ENCODE measurements at regions not wholly inside any gene's neighbourhood (a gene's known extent, or its start where the extent isn't known, plus 50 kb on each side); places are given as distances from the start of the nearest gene placed in this dataset.

DNA sequence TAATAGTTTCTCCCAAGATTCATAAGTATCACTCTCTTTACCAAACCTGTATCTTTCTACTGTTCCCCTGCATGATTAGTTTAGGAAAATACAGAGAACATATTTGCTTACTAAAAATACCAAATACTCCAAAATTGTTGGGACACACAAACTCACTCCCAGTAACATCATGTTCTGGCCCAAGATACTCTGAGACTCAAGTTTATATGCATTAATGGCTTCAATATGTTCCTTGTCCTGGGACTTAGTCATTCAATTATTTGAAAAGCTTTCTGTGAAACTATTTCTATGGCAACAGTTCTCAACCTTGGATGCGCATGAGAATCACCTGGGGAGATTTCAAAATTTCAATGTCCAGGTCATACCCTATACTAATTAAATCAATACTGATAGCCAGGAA is 138.9 kb upstream of the PTCHD1 start:
- TF ChIP-seq, protein P1, sequence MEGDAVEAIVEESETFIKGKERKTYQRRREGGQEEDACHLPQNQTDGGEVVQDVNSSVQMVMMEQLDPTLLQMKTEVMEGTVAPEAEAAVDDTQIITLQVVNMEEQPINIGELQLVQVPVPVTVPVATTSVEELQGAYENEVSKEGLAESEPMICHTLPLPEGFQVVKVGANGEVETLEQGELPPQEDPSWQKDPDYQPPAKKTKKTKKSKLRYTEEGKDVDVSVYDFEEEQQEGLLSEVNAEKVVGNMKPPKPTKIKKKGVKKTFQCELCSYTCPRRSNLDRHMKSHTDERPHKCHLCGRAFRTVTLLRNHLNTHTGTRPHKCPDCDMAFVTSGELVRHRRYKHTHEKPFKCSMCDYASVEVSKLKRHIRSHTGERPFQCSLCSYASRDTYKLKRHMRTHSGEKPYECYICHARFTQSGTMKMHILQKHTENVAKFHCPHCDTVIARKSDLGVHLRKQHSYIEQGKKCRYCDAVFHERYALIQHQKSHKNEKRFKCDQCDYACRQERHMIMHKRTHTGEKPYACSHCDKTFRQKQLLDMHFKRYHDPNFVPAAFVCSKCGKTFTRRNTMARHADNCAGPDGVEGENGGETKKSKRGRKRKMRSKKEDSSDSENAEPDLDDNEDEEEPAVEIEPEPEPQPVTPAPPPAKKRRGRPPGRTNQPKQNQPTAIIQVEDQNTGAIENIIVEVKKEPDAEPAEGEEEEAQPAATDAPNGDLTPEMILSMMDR (IDR thresholded peaks at IDR 0.05; ENCODE audit: low read depth, low read length) = no peak
- no peak overlapping the region for H3K4me3 ChIP-seq (ENCODE audit: low read depth, low read length)
- in situ Hi-C loops (cut with HindIII; ENCODE audit: low sequenced_read_pairs) = no loop called here
- no peak for DNase-seq (ENCODE audit: low read depth, low spot score)

DNA sequence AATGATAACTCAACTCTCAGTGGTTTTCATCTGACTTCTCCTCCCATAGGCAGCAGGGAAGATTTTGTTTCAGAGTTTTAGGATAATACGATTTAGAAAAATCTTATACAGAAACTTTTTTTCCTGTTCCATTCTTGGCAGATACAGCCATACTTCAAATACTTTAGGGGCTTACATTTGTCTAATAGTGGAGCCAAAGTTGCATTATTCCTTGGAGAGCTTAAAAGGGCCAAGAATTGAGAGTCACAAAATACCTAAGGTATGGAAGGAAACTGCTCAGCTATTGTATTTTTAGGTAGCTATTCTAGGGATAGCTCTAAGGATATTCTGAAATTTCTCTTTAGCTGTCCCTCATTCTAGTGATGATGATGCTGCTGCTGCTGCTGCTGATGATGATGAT is 132.9 kb upstream of the PTCHD1 start:
- no peak overlapping the region for H3K4me3 ChIP-seq (ENCODE audit: low read depth, low read length)
- in situ Hi-C loops (cut with HindIII; ENCODE audit: low sequenced_read_pairs) = no loop called here
- TF ChIP-seq, protein P1 (IDR thresholded peaks at IDR 0.05; ENCODE audit: low read depth, low read length) = no peak
- DNase-seq (ENCODE audit: low read depth, low spot score) = no peak

DNA sequence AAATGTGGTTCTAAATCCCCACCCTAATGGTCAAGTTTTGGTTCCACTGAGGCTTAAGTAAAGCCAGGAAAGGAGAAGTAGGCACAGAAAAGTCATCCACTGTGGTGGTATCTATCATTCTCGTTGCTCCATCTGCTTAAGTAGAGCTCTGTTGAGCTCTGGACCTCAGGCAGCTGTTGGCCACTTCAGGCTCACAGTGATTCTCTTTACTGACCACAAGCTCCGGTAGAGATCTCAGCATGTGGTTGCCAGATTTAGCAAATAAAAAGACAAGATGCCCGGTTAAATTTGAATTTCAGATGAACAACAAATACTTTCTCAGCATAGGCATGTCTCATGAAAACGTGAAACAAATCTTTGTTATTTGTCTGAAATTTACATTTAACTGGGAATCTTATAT is 132.3 kb upstream of the PTCHD1 start:
- DNase-seq (ENCODE audit: low read depth, low spot score) = no peak
- in situ Hi-C loops (cut with HindIII; ENCODE audit: low sequenced_read_pairs) = no loop called here
- no peak overlapping the region for H3K4me3 ChIP-seq (ENCODE audit: low read depth, low read length)
- TF ChIP-seq, protein P1 (IDR thresholded peaks at IDR 0.05; ENCODE audit: low read depth, low read length) = no peak

DNA sequence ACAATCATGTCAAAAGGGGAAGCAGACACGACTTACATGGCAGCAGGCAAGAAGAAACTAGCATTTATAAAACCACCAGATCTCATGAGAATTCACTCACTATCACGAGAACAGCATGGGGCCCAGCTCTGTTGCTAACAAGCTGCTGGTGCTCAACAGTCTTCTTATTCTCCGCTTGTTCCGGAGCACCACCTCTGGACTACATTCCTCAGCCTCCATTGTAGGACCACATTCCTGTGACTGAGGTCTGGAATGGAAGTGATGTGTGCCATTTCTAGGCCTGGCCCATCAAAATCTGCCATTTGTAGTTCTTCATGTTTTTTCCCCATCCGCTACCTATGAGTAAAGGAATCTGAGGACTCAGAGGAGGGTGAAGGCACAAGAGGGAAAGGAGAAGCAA is 111.5 kb upstream of the PTCHD1 start:
- no peak for DNase-seq (ENCODE audit: low read depth, low spot score)
- in situ Hi-C loops (cut with HindIII; ENCODE audit: low sequenced_read_pairs) = no loop called here
- no peak overlapping the region for H3K4me3 ChIP-seq (ENCODE audit: low read depth, low read length)
- TF ChIP-seq, protein P1 (IDR thresholded peaks at IDR 0.05; ENCODE audit: low read depth, low read length) = no peak

DNA sequence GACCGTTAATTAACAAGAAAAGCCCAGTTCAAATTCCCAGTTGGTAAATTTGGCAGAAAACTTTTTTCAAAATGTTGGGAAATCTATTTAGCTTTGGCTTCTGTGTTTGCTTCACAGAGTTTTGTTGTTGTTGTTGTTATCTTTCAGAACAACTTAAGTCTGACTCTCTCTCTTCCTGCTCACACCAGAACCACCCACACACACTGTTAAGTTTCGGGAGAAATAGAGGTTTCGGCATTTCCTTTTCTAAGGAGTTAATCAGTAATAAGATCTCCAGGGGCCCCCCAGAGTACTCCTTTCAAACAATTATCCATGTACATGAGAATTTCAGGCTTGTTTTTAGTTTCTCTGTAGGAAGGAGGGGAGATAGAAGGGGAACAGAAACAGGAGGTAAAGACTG is 106.2 kb upstream of the PTCHD1 start:
- DNase-seq (ENCODE audit: low read depth, low spot score) = no peak
- H3K4me3 ChIP-seq (ENCODE audit: low read depth, low read length) = no peak overlapping the region
- in situ Hi-C loops (cut with HindIII; ENCODE audit: low sequenced_read_pairs) = no loop called here
- TF ChIP-seq, protein P1 (IDR thresholded peaks at IDR 0.05; ENCODE audit: low read depth, low read length) = no peak

DNA sequence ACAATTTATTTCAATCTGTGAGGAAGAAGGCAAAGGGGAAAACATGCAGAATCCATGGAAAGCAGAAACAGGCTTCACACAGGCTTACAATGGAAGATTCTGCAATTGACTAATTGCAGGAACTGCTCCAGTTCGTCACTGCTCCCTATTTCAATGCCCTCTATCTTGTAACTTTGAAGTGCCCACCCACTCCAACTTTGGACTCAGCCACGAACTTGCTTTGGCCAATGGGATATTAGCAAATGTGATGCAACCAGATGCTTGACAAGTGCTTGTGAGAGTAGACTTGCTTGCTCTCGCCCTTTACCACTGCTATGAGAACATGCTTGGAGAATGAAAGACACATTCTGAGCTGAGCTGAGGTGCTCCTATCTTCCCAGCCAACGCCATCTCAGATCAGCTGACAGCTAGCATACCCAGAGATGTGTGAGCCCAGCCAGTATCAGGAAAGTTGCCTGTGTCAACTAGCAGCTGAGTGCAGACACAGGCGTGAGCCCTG is 105.7 kb upstream of the PTCHD1 start:
- TF ChIP-seq, protein P1 (IDR thresholded peaks at IDR 0.05; ENCODE audit: low read depth, low read length) = no peak
- DNase-seq (ENCODE audit: low read depth, low spot score) = no peak
- in situ Hi-C loops (cut with HindIII; ENCODE audit: low sequenced_read_pairs) = no loop called here
- H3K4me3 ChIP-seq (ENCODE audit: low read depth, low read length) = no peak overlapping the region

DNA sequence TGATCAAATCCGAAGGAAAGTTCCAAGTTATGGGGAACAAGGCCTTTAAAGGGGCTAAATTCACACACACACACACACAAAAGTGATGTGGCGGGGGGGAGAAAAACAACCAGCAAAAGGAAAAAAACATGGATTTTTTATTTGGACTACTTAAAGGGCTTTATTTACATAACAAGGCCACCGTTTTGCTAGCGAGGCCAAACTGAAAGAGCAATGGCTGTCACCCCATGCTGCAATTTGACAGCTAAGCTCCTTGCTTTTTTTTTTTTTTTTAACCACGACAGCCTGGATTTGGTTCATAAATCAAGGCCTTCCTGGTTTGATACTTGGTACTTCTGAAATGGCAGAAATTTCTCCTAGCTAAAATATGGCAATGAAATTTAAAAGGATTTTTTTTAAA is 99.6 kb upstream of the PTCHD1 start:
- in situ Hi-C loops (cut with HindIII; ENCODE audit: low sequenced_read_pairs) = no loop called here
- TF ChIP-seq, protein P1 (IDR thresholded peaks at IDR 0.05; ENCODE audit: low read depth, low read length) = no peak
- H3K4me3 ChIP-seq (ENCODE audit: low read depth, low read length) = no peak overlapping the region
- DNase-seq (ENCODE audit: low read depth, low spot score) = no peak
